GOT3 (cell line): ENCODE measurements at regions not wholly inside any gene's neighbourhood (a gene's known extent, or its start where the extent isn't known, plus 50 kb on each side); places are given as distances from the start of the nearest gene placed in this dataset.

Experiments used
- DNase-seq: peaks from one replicate; lab custom pipeline; 2025; ENCODE audit warnings: mixed read lengths; lab: John Stamatoyannopoulos, UW

DNA sequence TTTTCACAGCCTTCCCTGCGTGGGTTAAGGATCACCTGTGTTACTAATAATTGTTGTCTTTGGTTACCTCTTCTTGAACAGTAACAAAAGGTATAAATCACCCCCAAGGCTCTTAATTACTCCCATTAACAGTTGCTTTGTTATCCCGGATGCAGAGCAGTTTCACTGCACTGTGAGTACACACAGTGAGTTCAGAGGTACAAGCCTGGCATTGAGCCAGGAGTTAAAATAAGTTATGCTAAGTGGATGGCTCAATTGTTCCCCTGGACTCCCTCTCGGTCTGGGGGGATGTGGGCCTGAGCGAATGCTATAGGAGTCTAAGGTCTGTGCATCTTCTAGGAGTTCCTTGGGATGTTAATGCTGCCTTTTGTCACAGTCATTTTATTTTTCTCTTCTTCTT lies 258.3 kb downstream of the ATG4C start:
- DNase-seq, result no peak

- DNase-seq, result no peak
Measured at GRCh38 chr1:63046539-63046938, 262.6 kb downstream of the ATG4C start.

GRCh38 chr1:63049135-63049534 lies 265.2 kb downstream of the ATG4C start:
- no peak for DNase-seq

- no peak for DNase-seq
Measured at GRCh38 chr1:63051356-63051755, 267.4 kb downstream of the ATG4C start.

- no peak for DNase-seq
Measured at GRCh38 chr1:63051886-63052285, 268.0 kb downstream of the ATG4C start.

DNA sequence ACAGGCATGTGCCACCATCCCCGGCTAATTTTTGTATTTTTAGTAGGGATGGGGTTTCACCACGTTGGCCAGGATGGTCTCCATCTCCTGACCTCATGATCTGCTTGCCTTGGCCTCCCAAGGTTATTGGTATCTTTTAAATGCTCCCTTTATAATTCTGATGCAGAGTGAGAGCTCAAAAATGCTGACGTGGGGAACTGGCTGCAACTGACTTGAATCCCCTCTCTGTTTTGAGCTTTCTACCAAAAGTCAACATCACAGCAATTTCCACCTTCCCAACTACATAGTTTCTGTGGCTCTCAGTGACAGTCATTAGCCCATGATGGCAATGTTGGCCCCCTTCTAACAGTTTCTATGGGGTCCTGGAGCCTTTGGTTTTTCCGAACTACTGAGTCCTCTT lies 268.2 kb upstream of the FOXD3 start:
- no peak for DNase-seq

- DNase-seq, result no peak
Measured at GRCh38 chr1:63063367-63063766, 259.0 kb upstream of the FOXD3 start.

DNA sequence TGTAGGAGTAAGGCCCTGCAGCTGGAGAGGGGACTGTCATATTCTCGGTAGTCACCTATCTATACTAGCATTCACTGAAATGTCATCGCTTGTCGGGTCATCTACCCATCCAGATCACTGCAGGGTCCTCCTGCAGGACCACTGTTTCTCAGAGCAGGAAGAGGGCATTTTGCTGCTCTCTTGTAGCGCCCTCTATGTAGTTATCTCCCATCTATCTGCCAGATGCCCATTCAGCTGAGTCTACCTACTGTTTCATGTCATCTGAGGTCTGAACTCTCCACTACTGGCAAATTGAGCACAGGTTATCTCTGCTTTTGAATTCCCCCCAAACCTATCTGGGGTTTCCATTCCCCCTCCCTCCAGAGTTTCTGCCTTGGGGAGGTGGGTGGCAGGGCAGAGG lies 258.2 kb upstream of the FOXD3 start:
- no peak for DNase-seq

GRCh38 chr1:63068626-63069025 lies 253.7 kb upstream of the FOXD3 start:
- no peak for DNase-seq

GRCh38 chr1:63069214-63069613 lies 253.2 kb upstream of the FOXD3 start:
- no peak for DNase-seq

- DNase-seq, result no peak
Measured at GRCh38 chr1:63073309-63074306, 248.8 kb upstream of the FOXD3 start.

- DNase-seq, result no peak
Measured at GRCh38 chr1:63074321-63074720, 248.0 kb upstream of the FOXD3 start.

- no peak for DNase-seq
Measured at GRCh38 chr1:63082766-63083165, 239.6 kb upstream of the FOXD3 start.

DNA sequence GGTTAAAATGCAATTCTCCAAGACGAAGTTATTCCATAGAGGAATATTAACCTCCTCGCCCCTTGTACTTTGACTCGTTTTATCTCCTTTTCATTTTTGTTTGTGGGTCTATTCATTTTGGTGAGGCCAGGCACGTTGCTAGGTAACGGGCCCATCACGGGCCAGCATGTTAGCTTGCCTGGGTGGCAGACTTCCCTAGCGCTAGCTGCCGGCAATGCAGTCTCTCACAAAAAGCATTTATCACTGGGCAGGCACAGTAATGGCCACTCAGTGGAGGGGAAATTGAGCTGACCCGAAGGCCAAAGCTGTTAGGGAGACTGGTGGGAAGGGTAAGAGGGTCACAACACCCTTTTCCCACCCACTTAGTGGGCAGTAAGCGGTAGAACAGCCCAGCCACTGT lies 234.4 kb upstream of the FOXD3 start:
- DNase-seq, result no peak

- DNase-seq, result no peak
Measured at GRCh38 chr1:63099188-63099587, 223.2 kb upstream of the FOXD3 start.

DNA sequence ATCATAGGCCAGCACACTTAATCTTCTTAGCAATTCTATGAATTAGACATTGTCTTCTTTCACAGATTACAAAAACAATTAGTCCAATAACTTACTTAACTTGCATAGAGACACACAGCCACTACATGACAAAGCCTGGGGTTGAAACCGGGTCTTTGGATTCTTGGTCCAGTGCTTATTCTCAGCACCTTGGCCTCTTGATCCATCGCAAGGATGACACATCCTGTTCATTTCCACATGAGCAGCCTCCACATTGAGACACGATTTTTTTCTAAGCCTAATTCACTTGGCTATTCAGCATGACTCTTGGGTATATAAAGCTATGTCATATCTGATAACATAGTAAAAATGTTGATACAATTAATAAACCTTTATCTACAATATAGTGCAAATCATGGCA lies 221.0 kb upstream of the FOXD3 start:
- no peak for DNase-seq

GRCh38 chr1:63103682-63104081 lies 218.7 kb upstream of the FOXD3 start:
- no peak for DNase-seq

- DNase-seq, result no peak
Measured at GRCh38 chr1:63107066-63107465, 215.3 kb upstream of the FOXD3 start.

GRCh38 chr1:63108206-63108605 lies 214.2 kb upstream of the FOXD3 start:
- DNase-seq, result no peak

- no peak for DNase-seq
Measured at GRCh38 chr1:63112155-63112900, 210.0 kb upstream of the FOXD3 start.

DNA sequence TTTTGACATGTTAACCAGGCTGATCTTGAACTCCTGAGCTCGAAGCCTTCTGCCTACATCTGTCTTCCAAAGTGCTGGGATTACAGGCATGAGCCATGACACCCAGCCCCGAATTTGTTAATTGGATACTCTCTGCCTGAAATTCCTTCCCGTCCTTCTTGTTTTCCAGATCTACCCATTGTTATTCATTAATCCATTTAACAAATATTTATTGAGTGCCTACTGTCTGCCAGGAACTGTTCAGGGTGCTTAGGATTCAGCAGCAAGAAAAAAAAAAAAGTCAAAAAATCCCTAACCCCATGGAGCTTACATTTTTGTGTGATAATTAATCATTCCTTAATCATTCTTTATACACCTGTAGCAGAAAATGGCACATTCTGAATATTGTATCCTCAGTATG lies 206.8 kb upstream of the FOXD3 start:
- no peak for DNase-seq

DNA sequence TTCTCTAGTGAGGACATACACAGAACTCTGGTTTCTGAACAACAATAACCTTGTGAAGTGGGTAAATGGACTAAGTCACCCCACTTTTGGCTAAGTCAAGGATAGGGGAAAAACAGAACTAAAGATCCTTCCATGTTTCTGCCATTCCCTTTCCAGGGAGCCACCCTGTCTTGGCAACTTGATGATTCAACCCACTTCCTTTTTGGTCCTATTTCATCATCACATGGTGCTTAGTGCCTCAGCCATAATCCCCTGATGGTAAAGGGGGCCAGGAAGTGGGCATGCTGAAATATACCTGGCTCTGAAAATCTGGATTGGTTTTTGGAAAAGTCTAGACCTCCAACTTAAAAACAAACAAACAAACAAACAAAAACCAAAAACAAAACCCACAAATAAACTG lies 206.4 kb upstream of the FOXD3 start:
- DNase-seq, result no peak

DNA sequence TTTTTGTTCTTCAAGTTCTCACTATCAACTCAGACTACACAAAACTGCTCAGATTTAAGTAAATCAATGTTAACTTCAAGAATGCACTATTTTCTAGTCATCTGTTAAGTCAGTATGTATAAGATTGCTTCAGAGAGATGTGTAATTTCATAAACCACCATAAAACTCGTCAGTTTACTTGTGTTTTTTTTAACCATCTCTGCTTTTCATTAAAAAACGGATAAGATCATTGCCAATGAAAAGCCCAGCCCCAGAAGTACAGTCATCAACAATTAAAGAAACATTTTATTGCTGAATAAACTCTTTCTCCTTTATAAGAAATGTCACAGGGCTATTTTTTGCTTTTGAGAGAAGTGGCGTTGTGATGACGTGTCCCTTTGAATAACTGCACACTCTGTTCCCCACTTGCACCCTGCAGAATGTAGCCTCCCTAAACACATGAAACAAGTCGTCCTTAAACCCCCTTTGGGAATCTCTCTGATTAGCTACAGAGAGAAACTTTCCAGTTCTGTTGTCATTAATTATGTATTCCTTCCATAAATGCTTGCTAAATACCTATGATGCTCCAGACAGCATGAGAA lies 202.7 kb upstream of the FOXD3 start:
- no peak for DNase-seq
